ENCODE measurements at regions not wholly inside any gene's neighbourhood (a gene's known extent, or its start where the extent isn't known, plus 50 kb on each side); places are given as distances from the start of the nearest gene placed in this dataset.
"Not testable (repeated sequence)": the region's sequence is repeated elsewhere in the genome, so short reads cannot be mapped to it uniquely, and the experiment has no call there.

- no peak for DNase-seq
Measured at GRCh38 chr6:99802396-99803031, 191.5 kb downstream of the MCHR2 start.

- no peak for DNase-seq
Measured at GRCh38 chr6:99808992-99809391, 185.0 kb downstream of the MCHR2 start.

- no peak for DNase-seq
Measured at GRCh38 chr6:99810295-99810694, 183.7 kb downstream of the MCHR2 start.

GRCh38 chr6:99810942-99811620 lies 182.9 kb downstream of the MCHR2 start:
- DNase-seq: no peak

GRCh38 chr6:99811636-99812035 lies 182.4 kb downstream of the MCHR2 start:
- DNase-seq: no peak

GRCh38 chr6:99813565-99813964 lies 180.5 kb downstream of the MCHR2 start:
- no peak for DNase-seq

GRCh38 chr6:99814230-99814928 lies 179.6 kb downstream of the MCHR2 start:
- no peak for DNase-seq

- no peak for DNase-seq
Measured at GRCh38 chr6:99816795-99817194, 177.2 kb downstream of the MCHR2 start.

- DNase-seq: no peak
Measured at GRCh38 chr6:99818161-99818560, 175.9 kb downstream of the MCHR2 start.

- DNase-seq: no peak
Measured at GRCh38 chr6:99819853-99820252, 174.2 kb downstream of the MCHR2 start.

GRCh38 chr6:99821164-99821563 lies 172.9 kb downstream of the MCHR2 start:
- no peak for DNase-seq

- peak; percentile 41 for DNase-seq
Measured at GRCh38 chr6:99822741-99823512, 171.1 kb downstream of the MCHR2 start.

- DNase-seq: not testable (repeated sequence)
Measured at GRCh38 chr6:99823513-99824235, 170.3 kb downstream of the MCHR2 start.

GRCh38 chr6:99833034-99833433 lies 161.0 kb downstream of the MCHR2 start:
- DNase-seq: no peak

- DNase-seq: no peak
Measured at GRCh38 chr6:99836471-99836870, 157.6 kb downstream of the MCHR2 start.

- DNase-seq: no peak
Measured at GRCh38 chr6:99838607-99839006, 155.4 kb downstream of the MCHR2 start.

- DNase-seq: no peak
Measured at GRCh38 chr6:99841297-99841696, 152.7 kb downstream of the MCHR2 start.

- DNase-seq: no peak
Measured at GRCh38 chr6:99846006-99846405, 148.0 kb downstream of the MCHR2 start.

GRCh38 chr6:99850841-99851240 lies 143.2 kb downstream of the MCHR2 start:
- DNase-seq: no peak

GRCh38 chr6:99852031-99852430 lies 142.0 kb downstream of the MCHR2 start:
- no peak for DNase-seq

- no peak for DNase-seq
Measured at GRCh38 chr6:99867026-99867425, 127.0 kb downstream of the MCHR2 start.

- peak; percentile 61 for DNase-seq
Measured at GRCh38 chr6:99868074-99868702, 125.8 kb downstream of the MCHR2 start.

Data from fibroblast of skin of right quadriceps (primary cell).